Neural progenitor cell (in vitro differentiated cells): ENCODE measurements at regions not wholly inside any gene's neighbourhood (a gene's known extent, or its start where the extent isn't known, plus 50 kb on each side); places are given as distances from the start of the nearest gene placed in this dataset.
"Not testable (repeated sequence)": the region's sequence is repeated elsewhere in the genome, so short reads cannot be mapped to it uniquely, and the experiment has no call there.

Source experiments
- DNase-seq: peaks from one replicate; pipeline ENCODE4 v3.0.0-alpha.2; 2016; ENCODE audit warnings: low spot score
- H2AFZ ChIP-seq: fragments of 200-600 bp; sonication (generic); replicated peaks from 2 replicates; pipeline ENCODE4 v1.6.1; 2016; ENCODE audit warnings: antibody characterized with exemption
- H3F3A ChIP-seq: fragments of 200-600 bp; sonication (generic); 2 replicates; pipeline ENCODE4 v1.6.1; 2016; ENCODE audit warnings: antibody characterized with exemption, low read depth
- H3K27ac ChIP-seq: fragments of 200-600 bp; sonication (generic); 2 replicates; pipeline ENCODE4 v1.5.1; 2016; ENCODE audit warnings: mild to moderate bottlenecking
- H3K27me3 ChIP-seq: fragments of 200-600 bp; sonication (generic); 2 replicates; pipeline ENCODE4 v1.6.1; 2016; ENCODE audit warnings: mild to moderate bottlenecking, moderate library complexity
- H3K36me3 ChIP-seq: fragments of 200-600 bp; sonication (generic); 2 replicates; pipeline ENCODE4 v1.5.1; 2016
- H3K4me1 ChIP-seq: fragments of 200-600 bp; sonication (generic); 2 replicates; pipeline ENCODE4 v1.6.1; 2016; ENCODE audit warnings: mixed run types
- H3K4me2 ChIP-seq: fragments of 200-600 bp; sonication (generic); 2 replicates; pipeline ENCODE4 v1.6.1; 2016
- H3K4me3 ChIP-seq: fragments of 200-600 bp; sonication (generic); 2 replicates; pipeline ENCODE4 v1.5.1; 2016
- H3K79me2 ChIP-seq: fragments of 200-600 bp; sonication (generic); 2 replicates; pipeline ENCODE4 v1.6.1; 2016; ENCODE audit warnings: low read depth
- H3K9ac ChIP-seq: fragments of 200-600 bp; sonication (generic); 2 replicates; pipeline ENCODE4 v1.6.1; 2016
- H3K9me3 ChIP-seq: fragments of 200-600 bp; sonication (generic); 2 replicates; pipeline ENCODE4 v1.5.1; 2016; ENCODE audit warnings: low read depth
- H4K20me1 ChIP-seq: fragments of 200-600 bp; sonication (generic); 2 replicates; pipeline ENCODE4 v1.6.1; 2016; ENCODE audit warnings: low read depth
- H3K27ac Mint-ChIP-seq: 3 replicates; pipeline ENCODE4 v1.8.0; 2021; ENCODE audit warnings: mixed read lengths
- H3K27me3 Mint-ChIP-seq: 2 replicates; pipeline ENCODE4 v1.8.0; 2022; ENCODE audit warnings: low read depth, mild to moderate bottlenecking, inconsistent platforms, moderate library complexity, mixed read lengths; ENCODE audit not compliant: insufficient read depth
- H3K36me3 Mint-ChIP-seq: 3 replicates; pipeline ENCODE4 v1.8.0; 2021; ENCODE audit warnings: mixed read lengths
- H3K4me1 Mint-ChIP-seq: 3 replicates; pipeline ENCODE4 v1.8.0; 2021; ENCODE audit warnings: mixed read lengths
- H3K4me3 Mint-ChIP-seq: 3 replicates; pipeline ENCODE4 v1.8.0; 2021; ENCODE audit warnings: mild to moderate bottlenecking, moderate library complexity, mixed read lengths
- H3K9me3 Mint-ChIP-seq: 3 replicates; pipeline ENCODE4 v1.8.0; 2020; ENCODE audit warnings: mixed read lengths
- CTCF ChIP-seq: fragments of 200-600 bp; sonication (generic); IDR thresholded peaks from 2 replicates; pipeline ENCODE4 v1.5.1; 2017; ENCODE audit warnings: antibody characterized with exemption, mild to moderate bottlenecking
- EZH2 ChIP-seq: fragments of 200-600 bp; sonication (generic); IDR thresholded peaks from 2 replicates; pipeline ENCODE4 v1.6.1; 2017; ENCODE audit warnings: antibody characterized with exemption, mild to moderate bottlenecking, moderate library complexity
- EZH2phosphoT487 ChIP-seq: fragments of 200-600 bp; sonication (generic); IDR thresholded peaks from 2 replicates; pipeline ENCODE4 v1.6.1; 2017; ENCODE audit warnings: antibody characterized with exemption

GRCh38 chr9:119880361-119880760 is 511.1 kb upstream of the BRINP1 start:
- no peaks in the 10 kb centered on the region for H3K9me3 ChIP-seq
- no peak overlapping the region for H3K4me2 ChIP-seq
- H3K9ac ChIP-seq, result no peak overlapping the region
- no peak for TF ChIP-seq CTCF
- no peak for TF ChIP-seq EZH2phosphoT487
- TF ChIP-seq EZH2, result no peak
- Mint-ChIP-seq H3K4me1 (peaks cover 13% of the 10 kb centered on the region), H3K27ac (no peak overlapping the region), H3K4me3 (no peak overlapping the region), H3K36me3 (no peaks in the 10 kb centered on the region), H3K9me3 (no peaks in the 10 kb centered on the region), H3K27me3 (peaks cover 3% of the 10 kb centered on the region)
- no peak for DNase-seq
- no peak overlapping the region for H3K27ac ChIP-seq
- no peaks in the 10 kb centered on the region for H4K20me1 ChIP-seq
- no peaks in the 10 kb centered on the region for H3K27me3 ChIP-seq
- no peaks in the 10 kb centered on the region for H3F3A ChIP-seq
- H3K36me3 ChIP-seq, result no peaks in the 10 kb centered on the region
- H3K4me3 ChIP-seq, result no peak overlapping the region
- no peaks in the 10 kb centered on the region for H3K4me1 ChIP-seq
- no peak overlapping the region for H2AFZ ChIP-seq
- no peaks in the 10 kb centered on the region for H3K79me2 ChIP-seq

- no peaks in the 10 kb centered on the region for H3K4me1 ChIP-seq
- no peaks in the 10 kb centered on the region for H3K36me3 ChIP-seq
- H3K9me3 ChIP-seq, result no peaks in the 10 kb centered on the region
- no peak overlapping the region for H3K4me2 ChIP-seq
- H3K4me3 Mint-ChIP-seq, result no peak overlapping the region
- peaks cover 6% of the 10 kb centered on the region for H3K27me3 Mint-ChIP-seq
- H4K20me1 ChIP-seq, result no peaks in the 10 kb centered on the region
- no peaks in the 10 kb centered on the region for H3F3A ChIP-seq
- no peaks in the 10 kb centered on the region for H3K27me3 ChIP-seq
- H2AFZ ChIP-seq, result no peak overlapping the region
- H3K9me3 Mint-ChIP-seq, result no peaks in the 10 kb centered on the region
- no peaks in the 10 kb centered on the region for H3K36me3 Mint-ChIP-seq
- TF ChIP-seq EZH2phosphoT487 (no peak), EZH2 (no peak), CTCF (no peak)
- no peak overlapping the region for H3K27ac ChIP-seq
- H3K79me2 ChIP-seq, result no peaks in the 10 kb centered on the region
- H3K4me3 ChIP-seq, result no peak overlapping the region
- DNase-seq, result no peak
- no peak overlapping the region for H3K9ac ChIP-seq
- H3K27ac Mint-ChIP-seq, result no peak overlapping the region
- peaks cover 4% of the 10 kb centered on the region for H3K4me1 Mint-ChIP-seq
Measured at GRCh38 chr9:119877306-119877705, 508.1 kb upstream of the BRINP1 start.

GRCh38 chr9:119873877-119874276 is 504.6 kb upstream of the BRINP1 start:
- H3K36me3 Mint-ChIP-seq, result no peaks in the 10 kb centered on the region
- no peak overlapping the region for H3K4me3 Mint-ChIP-seq
- Histone ChIP-seq H2AFZ (no peak overlapping the region), H3K9me3 (no peaks in the 10 kb centered on the region), H3K4me1 (no peaks in the 10 kb centered on the region), H3K4me3 (no peak overlapping the region), H3K27me3 (no peaks in the 10 kb centered on the region), H3F3A (no peaks in the 10 kb centered on the region), H3K4me2 (no peak overlapping the region), H4K20me1 (no peaks in the 10 kb centered on the region), H3K9ac (no peak overlapping the region), H3K27ac (no peak overlapping the region), H3K79me2 (no peaks in the 10 kb centered on the region), H3K36me3 (no peaks in the 10 kb centered on the region)
- H3K9me3 Mint-ChIP-seq, result no peaks in the 10 kb centered on the region
- peaks cover 5% of the 10 kb centered on the region for H3K27me3 Mint-ChIP-seq
- H3K27ac Mint-ChIP-seq, result no peak overlapping the region
- H3K4me1 Mint-ChIP-seq, result no peaks in the 10 kb centered on the region
- no peak for TF ChIP-seq EZH2
- no peak for TF ChIP-seq EZH2phosphoT487
- no peak for TF ChIP-seq CTCF
- DNase-seq, result no peak

- not testable (repeated sequence) for H3K36me3 Mint-ChIP-seq, H3K4me3 Mint-ChIP-seq, H3K9me3 ChIP-seq, H3K79me2 ChIP-seq, H3K27ac Mint-ChIP-seq, H3K9ac ChIP-seq, H4K20me1 ChIP-seq, H3F3A ChIP-seq, H3K27me3 ChIP-seq, H3K4me1 Mint-ChIP-seq, H2AFZ ChIP-seq, DNase-seq, H3K27me3 Mint-ChIP-seq, H3K4me1 ChIP-seq, H3K4me2 ChIP-seq, H3K4me3 ChIP-seq, H3K36me3 ChIP-seq, H3K27ac ChIP-seq, H3K9me3 Mint-ChIP-seq
Measured at GRCh38 chr9:119870251-119870650, 501.0 kb upstream of the BRINP1 start.
